Endothelial cell of umbilical vein (primary cell): ENCODE measurements at regions not wholly inside any gene's neighbourhood (a gene's known extent, or its start where the extent isn't known, plus 50 kb on each side); places are given as distances from the start of the nearest gene placed in this dataset.

Source experiments
- BruUV-seq: library from RNA; stranded (reverse); fragments of 400-500 nt; replicated peaks from 2 replicates; lab custom pipeline; 2021; lab: Mats Ljungman, UMichigan
- CTCF ChIA-PET: fragments of 300-600, 350-600 bp; sonication (Branson Sonifier 250); formaldehyde crosslinking; loops from one replicate; lab custom pipeline; 2021; ENCODE audit warnings: antibody characterized with exemption, inconsistent platforms; lab: Charles Lee
- POLR2A ChIA-PET: fragments of 300-600, 350-600 bp; sonication (Branson Sonifier 250); formaldehyde crosslinking; loops from one replicate; lab custom pipeline; 2021; ENCODE audit warnings: antibody characterized with exemption, inconsistent platforms; lab: Charles Lee
- DNase-seq: peaks from one replicate; pipeline ENCODE4 v3.0.0-alpha.2; 2011; ENCODE audit warnings: low read depth, low spot score
- FAIRE-seq: peaks from 2 replicates; lab custom pipeline; 2011; peaks lifted over from hg19 to GRCh38; lab: Jason Lieb, UNC
- H2AFZ ChIP-seq: 2 replicates; pipeline ENCODE4 v1.6.0; 2012; ENCODE audit warnings: low read depth, low read length, control low read depth, inconsistent platforms
- H3K27ac ChIP-seq: 2 replicates; pipeline ENCODE4 v1.5.1; 2011; ENCODE audit warnings: low read depth, mild to moderate bottlenecking, control low read depth, low read length, moderate library complexity; ENCODE audit not compliant: insufficient read depth
- H3K27me3 ChIP-seq, 2 experiments: 2 replicates each; pipeline versions ENCODE4 v1.6.0 to v1.6.1; 2011; ENCODE audit warnings: low read length in 2 of 2, mixed read lengths in 1 of 2; ENCODE audit not compliant: control insufficient read depth in 2 of 2, insufficient read depth in 2 of 2
- H3K36me3 ChIP-seq, 2 experiments: 2 replicates in 1 of 2; 3 replicates in 1 of 2; pipeline ENCODE4 v1.5.1; 2011; ENCODE audit warnings: low read length in 2 of 2, mild to moderate bottlenecking in 1 of 2, moderate library complexity in 1 of 2; ENCODE audit not compliant: control insufficient read depth in 2 of 2, insufficient read depth in 2 of 2; ENCODE audit errors: extremely low read depth in 1 of 2
- H3K4me1 ChIP-seq: 3 replicates; pipeline ENCODE4 v1.5.1; 2011; ENCODE audit warnings: mild to moderate bottlenecking, low read length; ENCODE audit not compliant: control insufficient read depth, insufficient read depth; ENCODE audit errors: extremely low read depth
- H3K4me2 ChIP-seq: 2 replicates; pipeline ENCODE4 v1.6.1; 2011; ENCODE audit warnings: low read length, control low read depth, mixed read lengths; ENCODE audit not compliant: insufficient read depth
- H3K4me3 ChIP-seq, 3 experiments: fragments of 200-600 bp in 1 of 3; sonication (generic), shearing (Covaris generic) in 1 of 3; replicated peaks in 1 of 3; 2 replicates each; pipeline ENCODE4 v1.5.1; 2011 to 2016; ENCODE audit warnings: control low read depth in 3 of 3, low read length in 3 of 3, mild to moderate bottlenecking in 2 of 3, inconsistent platforms in 1 of 3, low read depth in 1 of 3, moderate library complexity in 1 of 3; ENCODE audit not compliant: insufficient read depth in 1 of 3
- H3K79me2 ChIP-seq: 2 replicates; pipeline ENCODE4 v1.6.0; 2012; ENCODE audit warnings: low read length, inconsistent platforms; ENCODE audit not compliant: control insufficient read depth, insufficient read depth
- H3K9ac ChIP-seq: replicated peaks from 2 replicates; pipeline ENCODE3; 2011; ENCODE audit warnings: low read length, control low read depth; ENCODE audit not compliant: insufficient read depth; ENCODE audit errors: extremely low read depth
- H3K9me1 ChIP-seq: replicated peaks from 3 replicates; pipeline ENCODE4 v1.6.0; 2011; ENCODE audit warnings: mild to moderate bottlenecking, low read length; ENCODE audit not compliant: control insufficient read depth, insufficient read depth; ENCODE audit errors: extremely low read depth
- H3K9me3 ChIP-seq: replicated peaks from 2 replicates; pipeline ENCODE4 v1.5.1; 2012; ENCODE audit warnings: low read length, inconsistent platforms; ENCODE audit not compliant: control insufficient read depth, insufficient read depth
- H4K20me1 ChIP-seq: replicated peaks from 2 replicates; pipeline ENCODE3; 2011; ENCODE audit warnings: mild to moderate bottlenecking, low read length; ENCODE audit not compliant: control insufficient read depth, insufficient read depth; ENCODE audit errors: extremely low read depth
- EZH2 ChIP-seq: IDR thresholded peaks from 2 replicates; pipeline ENCODE4 v1.6.1; 2012; ENCODE audit warnings: borderline replicate concordance, low read depth, mild to moderate bottlenecking, moderate library complexity, low read length, inconsistent platforms; ENCODE audit not compliant: severe bottlenecking
- FOS ChIP-seq: IDR thresholded peaks from 2 replicates; pipeline ENCODE4 v1.6.1; 2011; ENCODE audit warnings: mild to moderate bottlenecking, low read length, moderate library complexity, borderline replicate concordance; ENCODE audit not compliant: insufficient read depth
- GATA2 ChIP-seq: IDR thresholded peaks from 2 replicates; pipeline ENCODE4 v1.7.0; 2011; ENCODE audit warnings: low read depth, mild to moderate bottlenecking, moderate library complexity, mixed read lengths, low read length; ENCODE audit not compliant: insufficient read length, insufficient read depth
- JUN ChIP-seq: IDR thresholded peaks from 2 replicates; pipeline ENCODE4 v1.6.1; 2011; ENCODE audit warnings: borderline replicate concordance, low read depth; ENCODE audit not compliant: insufficient read length, insufficient read depth
- MYC ChIP-seq: IDR thresholded peaks from one replicate; pipeline ENCODE4 v1.6.1; 2011; ENCODE audit warnings: mild to moderate bottlenecking, low read depth, low read length
- POLR2A ChIP-seq: IDR thresholded peaks from 2 replicates; pipeline ENCODE4 v1.6.1; 2012; ENCODE audit warnings: low read depth, mild to moderate bottlenecking, control low read depth, low read length
- POLR2AphosphoS5 ChIP-seq: IDR thresholded peaks from 2 replicates; pipeline ENCODE4 v1.6.1; 2012; ENCODE audit warnings: low read depth, mild to moderate bottlenecking, control low read depth, low read length, moderate library complexity; ENCODE audit not compliant: insufficient read depth
- dilution Hi-C: fragments of 300-500 bp; cut with MboI; formaldehyde crosslinking; loops from one replicate; pipeline ENCODE4 v1.15.0; 2019; ENCODE audit warnings: low sequenced_read_pairs; ENCODE audit not compliant: extremely low pct_ligation_motif_present
- intact Hi-C: fragments of 100-400 bp; cut with micrococcal nuclease; formaldehyde crosslinking; loops from one replicate; pipeline ENCODE4 v1.10.0; 2022
- TF ChIP-seq, protein P1 (sequence below): IDR thresholded peaks from 2 replicates; pipeline ENCODE4 v1.6.1; 2011; ENCODE audit not compliant: insufficient read depth, insufficient read length
- TF ChIP-seq, protein P2 (sequence below), 2 donors: IDR thresholded peaks; 1 replicate in 1 of 2; 2 replicates in 1 of 2; pipeline ENCODE4 v1.5.1; 2011; ENCODE audit warnings: low read length in 2 of 2, mild to moderate bottlenecking in 2 of 2, moderate library complexity in 2 of 2, control low read depth in 1 of 2, inconsistent platforms in 1 of 2, low read depth in 1 of 2; ENCODE audit not compliant: insufficient read depth in 1 of 2; ENCODE audit errors: extremely low read depth in 1 of 2

DNA sequence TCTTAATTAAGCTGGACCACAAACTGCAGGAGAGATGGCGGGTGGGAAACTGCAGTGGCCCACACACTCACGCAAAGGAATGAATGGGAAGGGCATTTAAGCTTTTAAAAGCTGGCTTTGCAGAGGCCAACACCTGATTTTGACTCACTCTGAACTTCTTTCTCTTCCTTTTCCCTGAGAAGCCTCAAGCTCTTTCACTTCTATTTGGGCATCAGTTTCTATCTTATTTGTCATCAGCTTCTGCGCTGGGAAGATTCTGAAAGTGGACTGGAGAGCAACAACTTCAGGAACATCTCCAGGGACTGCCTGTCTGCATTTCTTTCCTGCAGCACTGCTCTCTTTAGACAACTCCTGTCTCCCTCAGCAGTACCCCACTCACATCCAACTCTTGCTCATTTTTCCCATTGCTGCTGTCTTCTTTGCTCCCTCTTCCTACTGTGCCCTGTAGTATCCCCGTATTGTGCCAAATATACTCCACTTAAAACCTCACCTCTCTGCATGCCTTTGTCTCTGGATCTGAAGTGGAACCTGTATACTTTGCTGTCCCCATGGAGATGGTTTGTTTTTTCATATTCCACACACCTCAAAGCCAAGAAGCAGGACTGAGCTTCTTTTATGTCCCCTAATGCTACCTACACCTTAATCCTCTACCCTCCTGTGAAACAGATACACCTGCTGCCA is 143.3 kb upstream of the JUN start:
- Histone ChIP-seq H3K9me3 (no peaks in the 10 kb centered on the region), H3K4me2 (no peak overlapping the region), H3K79me2 (no peaks in the 10 kb centered on the region), H3K4me1 (no peaks in the 10 kb centered on the region), H3K4me3 (no peak overlapping the region), H2AFZ (no peak overlapping the region), H3K27ac (no peak overlapping the region), H4K20me1 (no peaks in the 10 kb centered on the region), H3K27me3 (no peaks in the 10 kb centered on the region), H3K36me3 (no peaks in the 10 kb centered on the region), H3K9ac (no peak overlapping the region), H3K9me1 (no peaks in the 10 kb centered on the region)
- no TSS peak for BruUV-seq
- intact Hi-C loops = no loop called here
- ChIA-PET CTCF (interaction anchor here (1.1 kb wide), 1 partner anchor 8 kb away, joined by 3 read pairs; no protein-coding TSS in a partner anchor), POLR2A (no interaction called here)
- FAIRE-seq (no peak), DNase-seq (no peak)
- dilution Hi-C loops = no loop called here
- TF ChIP-seq, protein P1, sequence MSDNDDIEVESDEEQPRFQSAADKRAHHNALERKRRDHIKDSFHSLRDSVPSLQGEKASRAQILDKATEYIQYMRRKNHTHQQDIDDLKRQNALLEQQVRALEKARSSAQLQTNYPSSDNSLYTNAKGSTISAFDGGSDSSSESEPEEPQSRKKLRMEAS = no peak
- no peak for TF ChIP-seq EZH2
- TF ChIP-seq POLR2AphosphoS5 = no peak
- TF ChIP-seq GATA2 = no peak
- no peak for TF ChIP-seq FOS
- TF ChIP-seq JUN = no peak
- TF ChIP-seq, protein P2, sequence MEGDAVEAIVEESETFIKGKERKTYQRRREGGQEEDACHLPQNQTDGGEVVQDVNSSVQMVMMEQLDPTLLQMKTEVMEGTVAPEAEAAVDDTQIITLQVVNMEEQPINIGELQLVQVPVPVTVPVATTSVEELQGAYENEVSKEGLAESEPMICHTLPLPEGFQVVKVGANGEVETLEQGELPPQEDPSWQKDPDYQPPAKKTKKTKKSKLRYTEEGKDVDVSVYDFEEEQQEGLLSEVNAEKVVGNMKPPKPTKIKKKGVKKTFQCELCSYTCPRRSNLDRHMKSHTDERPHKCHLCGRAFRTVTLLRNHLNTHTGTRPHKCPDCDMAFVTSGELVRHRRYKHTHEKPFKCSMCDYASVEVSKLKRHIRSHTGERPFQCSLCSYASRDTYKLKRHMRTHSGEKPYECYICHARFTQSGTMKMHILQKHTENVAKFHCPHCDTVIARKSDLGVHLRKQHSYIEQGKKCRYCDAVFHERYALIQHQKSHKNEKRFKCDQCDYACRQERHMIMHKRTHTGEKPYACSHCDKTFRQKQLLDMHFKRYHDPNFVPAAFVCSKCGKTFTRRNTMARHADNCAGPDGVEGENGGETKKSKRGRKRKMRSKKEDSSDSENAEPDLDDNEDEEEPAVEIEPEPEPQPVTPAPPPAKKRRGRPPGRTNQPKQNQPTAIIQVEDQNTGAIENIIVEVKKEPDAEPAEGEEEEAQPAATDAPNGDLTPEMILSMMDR (IDR thresholded peaks at IDR 0.05; ENCODE audit: extremely low read depth in 1 of 2, insufficient read depth in 1 of 2, low read depth in 1 of 2, low read length in 2 of 2) = no peak
- TF ChIP-seq MYC = no peak
- no peak for TF ChIP-seq POLR2A
